H1 (cell line): ENCODE measurements at regions not wholly inside any gene's neighbourhood (a gene's known extent, or its start where the extent isn't known, plus 50 kb on each side); places are given as distances from the start of the nearest gene placed in this dataset.
A peak's percentile ranks its signal among the peaks of the same experiment; 100 is the strongest.

Experiments
- CTCF ChIA-PET: fragments of 300-600 bp; sonication (Branson Sonifier 250); formaldehyde crosslinking; loops from one replicate; lab custom pipeline; 2021; ENCODE audit not compliant: partially characterized antibody; lab: Charles Lee
- POLR2A ChIA-PET: fragments of 300-600 bp; sonication (Branson Sonifier 250); formaldehyde crosslinking; loops from one replicate; lab custom pipeline; 2021; ENCODE audit warnings: inconsistent platforms; ENCODE audit not compliant: partially characterized antibody; lab: Charles Lee
- DNase-seq, 2 experiments: peaks; one replicate each; pipeline versions ENCODE4 v3.0.0 to v3.0.0-alpha.2; 2010 to 2022; ENCODE audit warnings: low spot score in 2 of 2, low read depth in 1 of 2, mixed read lengths in 1 of 2
- FAIRE-seq: peaks from 2 replicates; lab custom pipeline; 2011; peaks lifted over from hg19 to GRCh38; lab: Jason Lieb, UNC
- H2AFZ ChIP-seq: 2 replicates; pipeline ENCODE4 v1.8.1; 2012; ENCODE audit warnings: low read length, inconsistent platforms
- H2AK5ac ChIP-seq: 2 replicates; pipeline ENCODE4 v1.6.1; 2013; ENCODE audit warnings: low read depth, low read length
- H2BK120ac ChIP-seq: replicated peaks from 2 replicates; pipeline ENCODE3; 2013; ENCODE audit warnings: low read depth, low read length, inconsistent platforms
- H2BK12ac ChIP-seq: 2 replicates; pipeline ENCODE4 v1.6.1; 2013; ENCODE audit warnings: low read depth, low read length
- H2BK15ac ChIP-seq: 2 replicates; pipeline ENCODE4 v1.6.1; 2013; ENCODE audit warnings: low read length
- H2BK20ac ChIP-seq: 2 replicates; pipeline ENCODE4 v1.6.1; 2013; ENCODE audit warnings: low read length
- H2BK5ac ChIP-seq: 2 replicates; pipeline ENCODE4 v1.6.1; 2013; ENCODE audit warnings: low read depth, low read length
- H3K14ac ChIP-seq: 2 replicates; pipeline ENCODE4 v1.6.1; 2013; ENCODE audit warnings: inconsistent platforms; ENCODE audit not compliant: insufficient read length
- H3K18ac ChIP-seq: 2 replicates; pipeline ENCODE4 v1.6.1; 2013; ENCODE audit warnings: low read length; ENCODE audit errors: extremely low read depth
- H3K23ac ChIP-seq: 2 replicates; pipeline ENCODE4 v1.6.1; 2013; ENCODE audit warnings: inconsistent platforms; ENCODE audit not compliant: insufficient read length
- H3K23me2 ChIP-seq: 2 replicates; pipeline ENCODE4 v1.6.1; 2013; ENCODE audit warnings: low read depth, low read length
- H3K27ac ChIP-seq: 2 replicates; pipeline ENCODE4 v1.6.1; 2011; ENCODE audit warnings: low read depth, low read length, inconsistent platforms
- H3K27me3 ChIP-seq, 4 experiments: replicated peaks in 1 of 4; 1 replicate in 1 of 4; 2 replicates in 3 of 4; pipeline versions ENCODE4 v1.6.1 to v1.8.1; 2011 to 2013; ENCODE audit warnings: low read length in 3 of 4, mild to moderate bottlenecking in 3 of 4, inconsistent platforms in 2 of 4, mixed read lengths in 2 of 4, moderate library complexity in 1 of 4; ENCODE audit not compliant: control insufficient read depth in 3 of 4, insufficient read depth in 3 of 4; ENCODE audit errors: extremely low read depth in 1 of 4
- H3K36me3 ChIP-seq, 4 experiments: 2 replicates each; pipeline versions ENCODE4 v1.6.1 to v1.8.1; 2011 to 2013; ENCODE audit warnings: mild to moderate bottlenecking in 4 of 4, low read length in 3 of 4, moderate library complexity in 2 of 4, control low read depth in 1 of 4, inconsistent platforms in 1 of 4; ENCODE audit not compliant: insufficient read depth in 4 of 4, control insufficient read depth in 2 of 4
- H3K4ac ChIP-seq: replicated peaks from 2 replicates; pipeline ENCODE3; 2013; ENCODE audit warnings: low read length, low read depth, mixed read lengths, inconsistent platforms; ENCODE audit not compliant: insufficient read length
- H3K4me1 ChIP-seq, 4 experiments: replicated peaks in 1 of 4; 1 replicate in 1 of 4; 2 replicates in 3 of 4; pipeline versions ENCODE4 v1.6.1 to v1.8.1; 2011 to 2013; ENCODE audit warnings: low read length in 3 of 4, inconsistent platforms in 2 of 4, mixed read lengths in 1 of 4; ENCODE audit not compliant: insufficient read depth in 4 of 4, control insufficient read depth in 3 of 4
- H3K4me2 ChIP-seq, 2 experiments: 2 replicates each; pipeline versions ENCODE4 v1.6.1 to v1.8.1; 2011 to 2013; ENCODE audit warnings: low read depth in 2 of 2, low read length in 2 of 2, control low read depth in 1 of 2, inconsistent platforms in 1 of 2, mild to moderate bottlenecking in 1 of 2; ENCODE audit not compliant: insufficient read depth in 1 of 2
- H3K4me3 ChIP-seq, 4 experiments: fragments of 200-600, 300-600 bp in 1 of 4; sonication (generic), shearing (Covaris generic), sonication (Bioruptor Twin) in 1 of 4; 2 replicates each; pipeline versions ENCODE4 v1.5.1 to v1.8.1; 2011 to 2016; ENCODE audit warnings: low read length in 4 of 4, low read depth in 3 of 4, control low read depth in 2 of 4, inconsistent platforms in 2 of 4, mild to moderate bottlenecking in 2 of 4, mixed read lengths in 1 of 4, moderate library complexity in 1 of 4; ENCODE audit not compliant: insufficient read depth in 2 of 4; ENCODE audit errors: extremely low read depth in 1 of 4
- H3K56ac ChIP-seq: replicated peaks from 2 replicates; pipeline ENCODE3; 2013; ENCODE audit warnings: low read depth, mild to moderate bottlenecking, mixed read lengths, low read length, inconsistent platforms; ENCODE audit not compliant: insufficient read length
- H3K79me1 ChIP-seq: 2 replicates; pipeline ENCODE4 v1.6.1; 2013; ENCODE audit warnings: low read depth, low read length, control low read depth
- H3K79me2 ChIP-seq, 2 experiments: 2 replicates each; pipeline versions ENCODE4 v1.6.1 to v1.8.1; 2012 to 2013; ENCODE audit warnings: low read length in 2 of 2, mild to moderate bottlenecking in 2 of 2, inconsistent platforms in 1 of 2; ENCODE audit not compliant: insufficient read depth in 2 of 2, control insufficient read depth in 1 of 2
- H3K9ac ChIP-seq, 4 experiments: replicated peaks in 1 of 4; 1 replicate in 1 of 4; 2 replicates in 3 of 4; pipeline versions ENCODE4 v1.6.1 to v1.8.1; 2011 to 2013; ENCODE audit warnings: low read depth in 3 of 4, low read length in 3 of 4, control low read depth in 2 of 4, mild to moderate bottlenecking in 2 of 4, moderate library complexity in 2 of 4, inconsistent platforms in 1 of 4; ENCODE audit errors: extremely low read depth in 1 of 4
- H3K9me3 ChIP-seq, 2 experiments: 2 replicates each; pipeline versions ENCODE4 v1.6.1 to v1.8.1; 2012 to 2013; ENCODE audit warnings: mild to moderate bottlenecking in 2 of 2, moderate library complexity in 2 of 2, control low read depth in 1 of 2, inconsistent platforms in 1 of 2, low read depth in 1 of 2, low read length in 1 of 2, mixed read lengths in 1 of 2; ENCODE audit not compliant: insufficient read depth in 2 of 2
- H4K20me1 ChIP-seq, 2 experiments: replicated peaks in 1 of 2; 2 replicates each; pipeline versions ENCODE3 to v1.8.1; 2011 to 2013; ENCODE audit warnings: inconsistent platforms in 2 of 2, low read length in 2 of 2, mild to moderate bottlenecking in 1 of 2; ENCODE audit not compliant: insufficient read depth in 2 of 2, control insufficient read depth in 1 of 2
- H4K5ac ChIP-seq: 2 replicates; pipeline ENCODE4 v1.6.1; 2013; ENCODE audit warnings: low read length, low read depth, mixed read lengths, inconsistent platforms; ENCODE audit not compliant: insufficient read length
- H4K8ac ChIP-seq: 2 replicates; pipeline ENCODE4 v1.8.0; 2013; ENCODE audit warnings: mild to moderate bottlenecking, moderate library complexity, low read length, inconsistent platforms; ENCODE audit not compliant: insufficient read depth; ENCODE audit errors: extremely low read depth
- H4K91ac ChIP-seq: replicated peaks from 2 replicates; pipeline ENCODE3; 2013; ENCODE audit warnings: low read length, mixed read lengths, inconsistent platforms; ENCODE audit not compliant: insufficient read length
- CEBPB ChIP-seq: IDR thresholded peaks from 2 replicates; pipeline ENCODE4 v1.6.1; 2012; ENCODE audit warnings: low read depth, low read length
- WGBS, 2 experiments: shearing (Covaris generic) in 1 of 2; methylation state at CpG; one replicate each; pipeline versions ENCODE4 v1.1.6 to v1.1.7; 2013 to 2015; ENCODE audit warnings: low lambda C conversion rate in 2 of 2, mixed read lengths in 2 of 2, inconsistent platforms in 1 of 2, low coverage in 1 of 2, missing lambda C conversion rate in 1 of 2; ENCODE audit not compliant: insufficient replicate concordance in 2 of 2, insufficient coverage in 1 of 2, insufficient read length in 1 of 2; ENCODE audit errors: extremely low coverage in 1 of 2, missing lambda C conversion rate in 1 of 2; 5-methylcytosine and 5-hydroxymethylcytosine counted together
- TF ChIP-seq, protein P1 (sequence below): IDR thresholded peaks from 2 replicates; pipeline ENCODE4 v1.6.1; 2012; ENCODE audit warnings: inconsistent platforms

DNA sequence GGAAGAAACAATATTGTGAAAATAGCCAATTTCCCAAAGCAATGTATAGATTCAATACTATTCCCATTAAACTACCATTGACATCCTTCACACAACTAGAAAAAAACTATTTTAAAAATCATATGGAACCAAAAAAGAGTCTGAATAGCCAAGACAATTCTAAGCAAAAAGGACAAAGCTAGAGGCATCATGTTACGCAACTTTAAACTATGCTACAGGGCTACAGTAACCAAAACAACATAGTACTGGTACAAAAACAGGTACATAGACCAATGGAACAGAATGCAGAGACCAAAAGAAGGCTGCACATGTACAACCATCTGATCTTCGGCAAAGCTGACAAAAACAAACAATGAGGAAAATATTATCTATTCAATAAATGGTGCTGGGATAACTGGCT is 233.3 kb upstream of the TMPRSS15 start:
- Histone ChIP-seq H3K14ac (no peak overlapping the region), H2BK12ac (no peak overlapping the region)

More for the DNA sequence above, 233.3 kb upstream of the TMPRSS15 start:
- peak; percentile 55; the same call in 1 of the 2 replicates for TF ChIP-seq CEBPB
- TF ChIP-seq, protein P1, sequence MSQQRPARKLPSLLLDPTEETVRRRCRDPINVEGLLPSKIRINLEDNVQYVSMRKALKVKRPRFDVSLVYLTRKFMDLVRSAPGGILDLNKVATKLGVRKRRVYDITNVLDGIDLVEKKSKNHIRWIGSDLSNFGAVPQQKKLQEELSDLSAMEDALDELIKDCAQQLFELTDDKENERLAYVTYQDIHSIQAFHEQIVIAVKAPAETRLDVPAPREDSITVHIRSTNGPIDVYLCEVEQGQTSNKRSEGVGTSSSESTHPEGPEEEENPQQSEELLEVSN, result no peak
- H3K79me1 ChIP-seq, result no peaks in the 10 kb centered on the region
- H3K4me1 ChIP-seq, result no peaks in the 10 kb centered on the region
- H3K36me3 ChIP-seq, result no peaks in the 10 kb centered on the region
- no peak overlapping the region for H2BK20ac ChIP-seq
- H2BK120ac ChIP-seq, result no peak overlapping the region
- no peak overlapping the region for H3K4me3 ChIP-seq
- POLR2A ChIA-PET, result no interaction called here
- H3K4ac ChIP-seq, result no peak overlapping the region
- H3K23me2 ChIP-seq, result no peaks in the 10 kb centered on the region
- no peak overlapping the region for H3K9ac ChIP-seq
- no peaks in the 10 kb centered on the region for H3K27me3 ChIP-seq
- CTCF ChIA-PET, result no interaction called here
- H4K8ac ChIP-seq, result no peak overlapping the region
- no peak overlapping the region for H2BK5ac ChIP-seq
- H2BK15ac ChIP-seq, result no peak overlapping the region
- FAIRE-seq (no peak), DNase-seq (no peak)
- no peak overlapping the region for H3K18ac ChIP-seq
- H3K56ac ChIP-seq, result no peak overlapping the region
- H3K27ac ChIP-seq, result no peak overlapping the region
- no peak overlapping the region for H4K91ac ChIP-seq
- H3K23ac ChIP-seq, result no peak overlapping the region
- no peaks in the 10 kb centered on the region for H3K9me3 ChIP-seq
- no peak overlapping the region for H2AFZ ChIP-seq
- no peak overlapping the region for H4K5ac ChIP-seq
- no peak overlapping the region for H2AK5ac ChIP-seq
- 98% methylated on average over 2 of the region's 2 CpGs; no CpG with 5 or more reads in 1 of the 2 experiments for WGBS, 2 experiments
- H4K20me1 ChIP-seq, result no peaks in the 10 kb centered on the region
- no peaks in the 10 kb centered on the region for H3K79me2 ChIP-seq
- H3K4me2 ChIP-seq, result no peak overlapping the region
